ENCODE measurements at regions not wholly inside any gene's neighbourhood (a gene's known extent, or its start where the extent isn't known, plus 50 kb on each side); places are given as distances from the start of the nearest gene placed in this dataset.

- DNase-seq (no peak), ATAC-seq (replicated peaks in 1 of 4) (no peak)
- no peaks in the 10 kb centered on the region for H3K27me3 Mint-ChIP-seq
- no peak overlapping the region for H3K4me3 Mint-ChIP-seq
- no peak overlapping the region for H3K4me3 ChIP-seq (ENCODE audit: control insufficient read depth in 1 of 2, extremely low read depth in 1 of 2, low read length in 1 of 2)
- H3K4me1 Mint-ChIP-seq: no peaks in the 10 kb centered on the region
- no peak overlapping the region for H3K27ac ChIP-seq (ENCODE audit: low read length)
- CTCF ChIA-PET: no interaction called here
- WGBS (ENCODE audit: insufficient coverage): 100% methylated on average over 3 of the region's 13 CpGs
- H3K9me3 Mint-ChIP-seq: peaks cover 0 to 3% (median 0%) of the 10 kb centered on the region in 3 donors
- H3K27ac Mint-ChIP-seq: no peak overlapping the region
- H3K36me3 ChIP-seq (ENCODE audit: control insufficient read depth in 2 of 2, extremely low read depth in 1 of 2, insufficient read depth in 1 of 2, low read length in 1 of 2): no peaks in the 10 kb centered on the region
- POLR2A ChIA-PET: no interaction called here
- H3K9me3 ChIP-seq: no peaks in the 10 kb centered on the region
- H3K4me1 ChIP-seq (ENCODE audit: control insufficient read depth in 1 of 2, extremely low read depth in 1 of 2, insufficient read depth in 2 of 2, low read length in 2 of 2): no peaks in the 10 kb centered on the region
- H3K27me3 ChIP-seq (replicated peaks in 1 of 2; ENCODE audit: control insufficient read depth in 2 of 2, extremely low read depth in 1 of 2, insufficient read depth in 2 of 2, low read length in 1 of 2): peaks cover 0 to 7% of the 10 kb centered on the region in 2 experiments
- no peaks in the 10 kb centered on the region for H3K36me3 Mint-ChIP-seq
Observed at GRCh38 chr13:111640006-111640405, 319.6 kb downstream of the TEX29 start.

- 92% methylated on average over 6 of the region's 9 CpGs for WGBS (ENCODE audit: insufficient coverage)
- Histone ChIP-seq H3K9me3 (no peaks in the 10 kb centered on the region), H3K4me3 (ENCODE audit: control insufficient read depth in 1 of 2, extremely low read depth in 1 of 2, low read length in 1 of 2) (no peak overlapping the region), H3K27ac (ENCODE audit: low read length) (no peak overlapping the region), H3K27me3 (replicated peaks in 1 of 2; ENCODE audit: control insufficient read depth in 2 of 2, extremely low read depth in 1 of 2, insufficient read depth in 2 of 2, low read length in 1 of 2) (peaks cover 0 to 7% of the 10 kb centered on the region in 2 experiments), H3K4me1 (ENCODE audit: control insufficient read depth in 1 of 2, extremely low read depth in 1 of 2, insufficient read depth in 2 of 2, low read length in 2 of 2) (no peaks in the 10 kb centered on the region), H3K36me3 (ENCODE audit: control insufficient read depth in 2 of 2, extremely low read depth in 1 of 2, insufficient read depth in 1 of 2, low read length in 1 of 2) (no peaks in the 10 kb centered on the region)
- H3K36me3 Mint-ChIP-seq: no peaks in the 10 kb centered on the region
- H3K4me3 Mint-ChIP-seq: no peak overlapping the region
- ChIA-PET POLR2A (no interaction called here), CTCF (no interaction called here)
- no peaks in the 10 kb centered on the region for H3K4me1 Mint-ChIP-seq
- ATAC-seq (replicated peaks in 1 of 4): no peak
- no peaks in the 10 kb centered on the region for H3K27me3 Mint-ChIP-seq
- peaks cover 0 to 3% (median 0%) of the 10 kb centered on the region in 3 donors for H3K9me3 Mint-ChIP-seq
- H3K27ac Mint-ChIP-seq: no peak overlapping the region
- DNase-seq: no peak
Observed at GRCh38 chr13:111640476-111640875, 320.0 kb downstream of the TEX29 start.

GRCh38 chr13:111642156-111642767 lies 321.8 kb downstream of the TEX29 start:
- Histone ChIP-seq H3K27me3 (replicated peaks in 1 of 2; ENCODE audit: control insufficient read depth in 2 of 2, extremely low read depth in 1 of 2, insufficient read depth in 2 of 2, low read length in 1 of 2) (peaks cover 0 to 12% of the 10 kb centered on the region in 2 experiments), H3K36me3 (ENCODE audit: control insufficient read depth in 2 of 2, extremely low read depth in 1 of 2, insufficient read depth in 1 of 2, low read length in 1 of 2) (no peaks in the 10 kb centered on the region), H3K27ac (ENCODE audit: low read length) (no peak overlapping the region), H3K9me3 (no peaks in the 10 kb centered on the region), H3K4me1 (ENCODE audit: control insufficient read depth in 1 of 2, extremely low read depth in 1 of 2, insufficient read depth in 2 of 2, low read length in 2 of 2) (no peaks in the 10 kb centered on the region), H3K4me3 (ENCODE audit: control insufficient read depth in 1 of 2, extremely low read depth in 1 of 2, low read length in 1 of 2) (no peak overlapping the region)
- H3K9me3 Mint-ChIP-seq: peaks cover 0 to 3% (median 0%) of the 10 kb centered on the region in 3 donors
- ATAC-seq (replicated peaks in 1 of 4) (no peak), DNase-seq (no peak)
- CTCF ChIA-PET: no interaction called here
- H3K4me1 Mint-ChIP-seq: no peaks in the 10 kb centered on the region
- 65% methylated on average over 8 of the region's 12 CpGs for WGBS (ENCODE audit: insufficient coverage)
- H3K27me3 Mint-ChIP-seq: no peaks in the 10 kb centered on the region
- H3K36me3 Mint-ChIP-seq: no peaks in the 10 kb centered on the region
- no peak overlapping the region for H3K4me3 Mint-ChIP-seq
- POLR2A ChIA-PET: no interaction called here
- no peak overlapping the region for H3K27ac Mint-ChIP-seq

- Histone ChIP-seq H3K27me3 (replicated peaks in 1 of 2; ENCODE audit: control insufficient read depth in 2 of 2, extremely low read depth in 1 of 2, insufficient read depth in 2 of 2, low read length in 1 of 2) (peaks cover 0 to 12% of the 10 kb centered on the region in 2 experiments), H3K27ac (ENCODE audit: low read length) (no peak overlapping the region), H3K4me3 (ENCODE audit: control insufficient read depth in 1 of 2, extremely low read depth in 1 of 2, low read length in 1 of 2) (no peak overlapping the region), H3K9me3 (no peaks in the 10 kb centered on the region), H3K36me3 (ENCODE audit: control insufficient read depth in 2 of 2, extremely low read depth in 1 of 2, insufficient read depth in 1 of 2, low read length in 1 of 2) (no peaks in the 10 kb centered on the region), H3K4me1 (ENCODE audit: control insufficient read depth in 1 of 2, extremely low read depth in 1 of 2, insufficient read depth in 2 of 2, low read length in 2 of 2) (no peaks in the 10 kb centered on the region)
- DNase-seq (no peak), ATAC-seq (replicated peaks in 1 of 4) (no peak)
- Mint-ChIP-seq H3K4me3 (no peak overlapping the region), H3K36me3 (no peaks in the 10 kb centered on the region), H3K9me3 (no peaks in the 10 kb centered on the region), H3K27ac (no peak overlapping the region), H3K4me1 (no peaks in the 10 kb centered on the region), H3K27me3 (no peaks in the 10 kb centered on the region)
- 79% methylated on average over 16 of the region's 16 CpGs for WGBS (ENCODE audit: insufficient coverage)
- ChIA-PET POLR2A (no interaction called here), CTCF (no interaction called here)
Observed at GRCh38 chr13:111644750-111645149, 324.3 kb downstream of the TEX29 start.

GRCh38 chr13:111645198-111645597 lies 324.8 kb downstream of the TEX29 start:
- WGBS (ENCODE audit: insufficient coverage): 90% methylated on average over 12 of the region's 12 CpGs
- ChIA-PET POLR2A (no interaction called here), CTCF (no interaction called here)
- ATAC-seq (replicated peaks in 1 of 4) (no peak), DNase-seq (no peak)
- no peaks in the 10 kb centered on the region for H3K4me1 Mint-ChIP-seq
- no peaks in the 10 kb centered on the region for H3K9me3 Mint-ChIP-seq
- no peak overlapping the region for H3K27ac Mint-ChIP-seq
- H3K36me3 ChIP-seq (ENCODE audit: control insufficient read depth in 2 of 2, extremely low read depth in 1 of 2, insufficient read depth in 1 of 2, low read length in 1 of 2): no peaks in the 10 kb centered on the region
- H3K27me3 Mint-ChIP-seq: peaks cover 2 to 3% of the 10 kb centered on the region in 2 donors
- no peak overlapping the region for H3K4me3 Mint-ChIP-seq
- H3K36me3 Mint-ChIP-seq: no peaks in the 10 kb centered on the region
- peaks cover 0 to 9% of the 10 kb centered on the region in 2 experiments for H3K27me3 ChIP-seq (replicated peaks in 1 of 2; ENCODE audit: control insufficient read depth in 2 of 2, extremely low read depth in 1 of 2, insufficient read depth in 2 of 2, low read length in 1 of 2)
- H3K4me1 ChIP-seq (ENCODE audit: control insufficient read depth in 1 of 2, extremely low read depth in 1 of 2, insufficient read depth in 2 of 2, low read length in 2 of 2): no peaks in the 10 kb centered on the region
- H3K9me3 ChIP-seq: no peaks in the 10 kb centered on the region
- H3K27ac ChIP-seq (ENCODE audit: low read length): no peak overlapping the region
- H3K4me3 ChIP-seq (ENCODE audit: control insufficient read depth in 1 of 2, extremely low read depth in 1 of 2, low read length in 1 of 2): no peak overlapping the region

GRCh38 chr13:111645598-111646455 lies 325.4 kb downstream of the TEX29 start:
- peaks cover 0 to 5% of the 10 kb centered on the region in 2 experiments for H3K27me3 ChIP-seq (replicated peaks in 1 of 2; ENCODE audit: control insufficient read depth in 2 of 2, extremely low read depth in 1 of 2, insufficient read depth in 2 of 2, low read length in 1 of 2)
- DNase-seq (no peak), ATAC-seq (replicated peaks in 1 of 4) (no peak)
- no peaks in the 10 kb centered on the region for H3K36me3 Mint-ChIP-seq
- POLR2A ChIA-PET: no interaction called here
- no peak overlapping the region for H3K27ac Mint-ChIP-seq
- H3K9me3 ChIP-seq: no peaks in the 10 kb centered on the region
- no peaks in the 10 kb centered on the region for H3K36me3 ChIP-seq (ENCODE audit: control insufficient read depth in 2 of 2, extremely low read depth in 1 of 2, insufficient read depth in 1 of 2, low read length in 1 of 2)
- H3K4me3 Mint-ChIP-seq: no peak overlapping the region
- no peaks in the 10 kb centered on the region for H3K4me1 Mint-ChIP-seq
- no peaks in the 10 kb centered on the region for H3K4me1 ChIP-seq (ENCODE audit: control insufficient read depth in 1 of 2, extremely low read depth in 1 of 2, insufficient read depth in 2 of 2, low read length in 2 of 2)
- no peaks in the 10 kb centered on the region for H3K9me3 Mint-ChIP-seq
- no peak overlapping the region for H3K4me3 ChIP-seq (ENCODE audit: control insufficient read depth in 1 of 2, extremely low read depth in 1 of 2, low read length in 1 of 2)
- WGBS (ENCODE audit: insufficient coverage): 81% methylated on average over 26 of the region's 27 CpGs
- peaks cover 8 to 9% of the 10 kb centered on the region in 2 donors for H3K27me3 Mint-ChIP-seq
- H3K27ac ChIP-seq (ENCODE audit: low read length): no peak overlapping the region
- CTCF ChIA-PET: no interaction called here
